HT1080 (cell line): ENCODE measurements at regions not wholly inside any gene's neighbourhood (a gene's known extent, or its start where the extent isn't known, plus 50 kb on each side); places are given as distances from the start of the nearest gene placed in this dataset.
"Not testable (repeated sequence)": the region's sequence is repeated elsewhere in the genome, so short reads cannot be mapped to it uniquely, and the experiment has no call there.

Source experiments
- DNase-seq: peaks from one replicate; pipeline ENCODE4 v3.0.0-alpha.2; 2015; ENCODE audit warnings: low read depth

DNA sequence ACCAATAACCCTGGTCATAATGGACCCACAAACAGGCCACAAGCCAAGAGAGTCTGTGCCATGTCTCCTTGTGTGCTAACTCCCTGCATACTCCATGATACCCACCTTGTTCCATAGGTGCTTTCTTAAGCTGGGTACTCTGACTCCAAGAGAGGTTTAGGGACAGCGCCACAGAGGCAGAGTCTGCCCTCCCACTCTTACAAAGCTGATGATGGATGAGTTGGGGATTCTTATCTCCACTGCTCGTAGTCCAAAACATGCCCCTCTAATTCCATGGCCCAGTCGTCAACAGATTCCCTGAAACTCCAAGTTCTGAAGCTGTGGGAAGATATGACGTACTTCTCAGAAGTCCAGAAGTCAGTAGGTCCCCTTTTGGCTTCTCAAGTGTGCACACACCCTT, 184.4 kb upstream of the CCL2 start:
- DNase-seq: no peak

GRCh38 chr17:34071886-34072420, 183.1 kb upstream of the CCL2 start:
- no peak for DNase-seq

GRCh38 chr17:34075076-34075475, 180.0 kb upstream of the CCL2 start:
- DNase-seq: no peak

DNA sequence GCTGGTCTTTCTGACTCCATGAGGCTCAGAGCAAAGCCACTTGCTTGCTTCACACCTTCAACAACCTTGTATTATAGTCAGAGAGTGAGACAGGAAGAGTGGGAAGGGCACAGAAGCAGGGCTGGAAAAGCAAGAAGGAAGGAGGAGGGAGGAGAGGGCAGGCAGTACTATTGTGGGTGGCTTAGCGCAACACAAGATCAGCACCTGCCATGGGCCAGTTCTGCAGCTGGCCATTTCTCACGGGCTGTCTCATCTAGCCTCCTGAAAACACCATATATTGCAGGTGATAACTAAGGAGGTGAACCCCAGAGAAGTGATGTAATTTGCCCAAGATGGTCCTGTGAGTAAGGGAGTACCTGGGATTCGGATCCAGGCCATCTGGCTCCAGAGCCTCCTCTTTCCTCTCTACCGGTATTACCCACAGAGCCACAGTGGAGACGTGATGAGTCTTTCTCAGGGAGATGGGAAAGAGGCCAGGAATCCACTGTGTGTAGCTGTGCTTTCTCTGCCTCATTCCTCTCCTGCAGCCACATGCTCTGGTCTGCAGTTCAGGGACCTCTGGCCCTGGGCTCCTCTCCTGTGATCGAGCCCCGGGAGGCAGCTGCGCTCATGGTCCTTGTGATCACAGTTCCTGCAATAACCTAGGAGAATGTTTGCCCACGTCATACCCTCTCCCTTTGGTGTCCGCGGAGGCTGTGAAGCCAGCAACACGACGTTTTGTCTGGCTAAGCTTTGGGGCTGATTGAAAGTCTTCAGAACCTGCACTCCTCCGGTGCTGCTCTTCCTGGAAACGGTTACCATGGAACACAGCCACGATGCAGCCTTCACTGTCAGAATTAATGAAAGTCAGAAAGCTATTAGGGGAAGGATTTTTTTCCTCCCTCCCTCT, 178.1 kb upstream of the CCL2 start:
- DNase-seq: no peak

GRCh38 chr17:34081269-34081668, 173.8 kb upstream of the CCL2 start:
- peak; percentile 17 for DNase-seq

DNA sequence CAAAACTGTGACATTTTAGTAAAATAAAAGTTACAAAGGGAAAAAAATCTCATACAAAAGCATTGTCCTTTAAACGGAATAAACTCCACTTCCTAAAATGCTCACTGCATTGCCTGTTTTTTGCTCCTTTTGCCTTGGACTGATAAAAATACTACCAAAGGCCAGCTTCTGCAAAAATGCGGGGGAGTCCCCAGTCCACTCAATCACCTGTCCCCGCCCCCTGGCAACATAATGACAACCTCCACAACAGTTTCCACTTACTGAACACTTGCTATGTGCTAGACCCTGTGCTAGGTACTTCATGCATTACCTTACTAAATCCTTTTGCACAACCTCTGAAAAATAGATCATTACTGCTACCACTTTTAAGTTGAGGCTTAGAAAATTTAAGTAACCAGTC, 172.7 kb upstream of the CCL2 start:
- DNase-seq: no peak

GRCh38 chr17:34089042-34089441, 166.0 kb upstream of the CCL2 start:
- not testable (repeated sequence) for DNase-seq

DNA sequence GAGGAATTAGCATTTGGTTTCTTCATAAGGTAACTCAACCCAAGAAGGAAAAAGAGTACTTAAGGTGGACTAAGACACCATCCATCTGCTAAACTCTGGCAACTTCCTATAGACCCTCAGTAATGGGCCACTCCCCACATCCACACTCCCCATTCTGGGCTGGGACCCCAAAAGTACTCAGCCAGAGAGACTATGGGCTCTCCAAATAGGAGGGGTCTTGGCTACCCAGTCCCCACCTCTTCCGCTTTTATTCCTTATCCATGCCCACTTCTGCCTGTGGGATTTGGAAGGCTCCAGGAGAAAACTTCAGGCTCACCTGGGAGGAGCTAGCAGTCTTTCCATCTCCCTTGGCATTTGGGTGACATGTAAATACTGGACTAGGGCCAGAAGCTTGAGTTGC, 164.5 kb upstream of the CCL2 start:
- no peak for DNase-seq

- DNase-seq: no peak
Observed at GRCh38 chr17:34091975-34092374, 163.1 kb upstream of the CCL2 start.

DNA sequence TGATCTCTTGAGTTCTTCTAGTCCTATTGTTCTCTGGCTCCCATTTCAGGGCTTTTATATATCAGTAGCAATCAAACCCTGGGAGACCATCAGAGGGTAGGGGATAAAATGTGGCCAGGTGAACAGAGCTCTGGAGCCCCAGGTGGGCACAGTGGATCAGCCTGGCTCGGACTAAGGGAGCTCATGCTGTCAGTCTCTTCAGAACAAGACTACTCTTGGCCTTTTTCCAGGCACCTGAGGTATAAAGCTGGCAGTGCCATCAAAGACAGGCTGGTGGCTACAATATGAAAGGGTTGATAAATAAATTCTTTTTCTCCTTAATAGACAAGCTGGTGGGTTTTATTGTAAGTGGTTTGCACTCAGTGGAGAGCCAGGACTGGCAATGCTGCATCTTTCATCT, 160.0 kb upstream of the CCL2 start:
- DNase-seq: no peak

- DNase-seq: peak; percentile 68
Observed at GRCh38 chr17:34098699-34099098, 156.4 kb upstream of the CCL2 start.

GRCh38 chr17:34099859-34100515, 155.1 kb upstream of the CCL2 start:
- no peak for DNase-seq

DNA sequence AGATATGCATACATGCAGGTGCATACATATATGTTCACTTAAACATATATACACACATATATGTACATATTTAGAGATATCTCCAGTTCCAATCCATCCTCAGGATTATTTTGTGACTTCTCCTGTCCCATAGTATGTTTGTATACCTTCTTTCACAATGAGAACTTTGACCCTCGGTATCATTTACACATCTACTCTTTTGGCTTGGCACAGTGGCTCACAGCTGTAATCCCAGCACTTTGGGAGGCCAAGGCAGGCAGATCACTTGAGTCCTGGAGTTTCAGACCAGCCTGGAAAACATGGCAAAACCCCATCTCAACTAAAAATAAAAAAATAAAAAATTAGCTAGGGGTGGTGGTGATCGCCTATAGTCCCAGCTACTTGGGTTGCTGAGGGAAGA, 148.1 kb upstream of the CCL2 start:
- DNase-seq: no peak

DNA sequence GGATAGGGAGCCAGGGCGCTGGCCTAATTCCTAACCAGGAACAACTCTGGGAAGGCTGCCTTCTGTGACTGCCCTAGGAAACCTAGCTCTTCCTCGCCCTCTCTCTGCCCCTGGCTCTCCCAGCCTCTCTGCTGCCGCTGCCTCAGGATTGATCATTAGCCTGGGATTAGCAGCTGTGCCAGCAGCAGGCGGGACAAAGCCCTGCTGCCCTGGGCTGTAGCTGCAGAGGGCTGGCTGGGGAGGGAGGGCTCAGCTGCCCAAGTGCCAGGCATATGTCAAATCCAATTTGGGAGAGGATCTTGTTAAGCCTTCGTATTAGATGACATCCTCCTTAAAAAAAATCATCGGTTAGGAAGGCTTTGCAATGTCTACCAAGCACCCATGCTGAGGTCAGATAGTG, 144.8 kb upstream of the CCL2 start:
- DNase-seq: no peak

GRCh38 chr17:34113089-34113488, 142.0 kb upstream of the CCL2 start:
- DNase-seq: peak; percentile 31

GRCh38 chr17:34114174-34114573, 140.9 kb upstream of the CCL2 start:
- DNase-seq: no peak

DNA sequence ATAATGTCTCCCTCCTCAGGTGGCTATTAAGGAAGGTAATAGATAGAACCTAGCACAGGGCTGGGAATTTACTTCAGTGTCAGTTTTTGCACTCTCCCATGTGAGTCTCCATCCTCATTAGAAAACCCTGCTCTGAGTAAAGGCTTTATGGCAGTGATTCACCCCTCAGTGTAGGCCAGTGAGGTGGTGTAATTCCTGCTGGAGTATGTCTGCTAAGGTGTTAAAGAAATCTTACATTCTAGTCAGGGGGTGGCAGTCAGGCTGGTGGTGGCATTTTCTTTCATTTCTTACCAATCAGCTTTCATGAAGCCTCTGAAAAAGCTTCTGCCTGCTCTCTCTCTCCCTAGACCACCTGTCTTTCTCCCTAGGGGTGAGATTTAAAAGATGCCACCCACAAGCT, 138.8 kb upstream of the CCL2 start:
- DNase-seq: no peak

GRCh38 chr17:34117332-34117731, 137.8 kb upstream of the CCL2 start:
- DNase-seq: no peak

DNA sequence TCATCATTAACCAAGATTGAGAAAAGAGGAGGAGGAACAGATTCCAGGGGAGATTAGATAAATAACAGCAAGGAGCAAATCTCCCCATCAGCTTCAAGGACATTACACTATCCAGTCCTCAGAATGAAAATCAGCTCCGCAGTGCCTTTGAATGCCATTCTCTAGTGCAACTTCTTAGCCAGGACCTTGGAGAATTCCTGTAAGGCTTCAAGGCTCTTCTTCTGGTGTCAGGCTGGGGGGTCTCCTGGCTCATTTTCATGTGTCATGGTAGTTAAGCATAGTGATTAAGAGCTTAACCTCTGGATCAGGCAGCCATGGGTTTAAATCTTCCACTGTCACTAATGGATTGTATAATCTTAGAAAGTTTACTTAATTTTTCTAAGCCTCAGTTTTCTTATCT, 137.3 kb upstream of the CCL2 start:
- no peak for DNase-seq

GRCh38 chr17:34118564-34118963, 136.5 kb upstream of the CCL2 start:
- no peak for DNase-seq

DNA sequence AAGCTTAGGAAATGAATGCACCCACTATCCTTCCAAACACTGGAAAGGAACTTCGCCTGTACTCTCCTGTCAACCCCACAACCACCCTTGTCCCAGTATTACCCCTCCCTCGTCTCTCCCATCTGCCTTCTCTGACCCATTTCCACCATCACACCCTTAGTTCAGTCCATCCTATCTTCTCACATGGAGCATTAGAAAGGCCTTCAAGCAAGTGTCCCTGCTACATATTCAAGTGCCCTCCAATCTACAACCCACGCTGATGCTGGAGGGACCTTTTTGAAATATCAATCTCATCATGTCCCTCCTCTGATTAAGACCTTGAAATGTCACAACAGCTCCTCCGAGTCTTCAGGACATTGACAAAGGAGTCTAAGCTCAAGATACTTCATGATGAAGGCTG, 133.8 kb upstream of the CCL2 start:
- DNase-seq: no peak

GRCh38 chr17:34122515-34122914, 132.6 kb upstream of the CCL2 start:
- no peak for DNase-seq

DNA sequence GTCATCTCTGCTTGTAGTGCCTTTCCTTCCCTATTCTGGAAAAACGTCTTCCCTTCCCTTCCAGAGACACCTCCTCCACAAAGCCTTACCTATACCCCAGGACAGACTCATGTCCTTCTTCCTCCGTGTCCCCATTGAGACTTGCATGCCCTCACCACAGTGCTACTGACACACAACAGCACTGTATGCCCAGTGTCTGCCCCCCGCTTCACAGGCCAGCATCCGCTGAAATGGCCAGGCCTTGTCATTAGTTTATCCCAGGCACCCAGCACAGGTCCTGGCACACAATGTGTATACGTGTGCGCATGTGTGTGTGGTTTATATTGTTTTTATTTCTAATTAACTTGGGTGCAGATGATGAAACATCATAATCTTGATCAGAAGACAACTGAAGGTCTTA, 130.1 kb upstream of the CCL2 start:
- no peak for DNase-seq
